OCI-LY3 (cell line): ENCODE measurements at regions not wholly inside any gene's neighbourhood (a gene's known extent, or its start where the extent isn't known, plus 50 kb on each side); places are given as distances from the start of the nearest gene placed in this dataset.
A peak's percentile ranks its signal among the peaks of the same experiment; 100 is the strongest.

Experiments used
- H2AFZ ChIP-seq: fragments of 200-600, 300-600 bp; shearing (Covaris generic); 2 replicates; pipeline ENCODE4 v1.6.0; 2014; ENCODE audit warnings: antibody characterized with exemption, low read depth, low read length
- H3K27ac ChIP-seq: fragments of 200-600, 300-600 bp; sonication (generic); 2 replicates; pipeline ENCODE4 v1.5.1; 2014; ENCODE audit warnings: mild to moderate bottlenecking, low read length, moderate library complexity, mixed read lengths
- H3K27me3 ChIP-seq: fragments of 200-600, 300-600 bp; sonication (generic); 2 replicates; pipeline ENCODE4 v1.6.1; 2014; ENCODE audit warnings: low read depth, low read length, mixed read lengths
- H3K36me3 ChIP-seq: fragments of 200-600, 300-600 bp; sonication (generic); replicated peaks from 2 replicates; pipeline ENCODE3; 2014; ENCODE audit warnings: low read depth, low read length, mixed read lengths
- H3K4me1 ChIP-seq: fragments of 300-600, 200-600 bp; sonication (generic); 2 replicates; pipeline ENCODE4 v1.6.1; 2014; ENCODE audit warnings: low read length, mixed read lengths
- H3K4me2 ChIP-seq: fragments of 200-600, 300-600 bp; sonication (generic); 2 replicates; pipeline ENCODE4 v1.6.1; 2014; ENCODE audit warnings: low read length, mixed read lengths
- H3K4me3 ChIP-seq: fragments of 300-600, 200-600 bp; sonication (generic); 2 replicates; pipeline ENCODE4 v1.5.1; 2014; ENCODE audit warnings: antibody characterized with exemption, mild to moderate bottlenecking, low read length, moderate library complexity
- H3K79me2 ChIP-seq: fragments of 300-600, 200-600 bp; shearing (Covaris generic); 2 replicates; pipeline ENCODE4 v1.6.1; 2014; ENCODE audit warnings: mild to moderate bottlenecking, low read length, mixed read lengths
- H3K9ac ChIP-seq: fragments of 300-600, 200-600 bp; shearing (Covaris generic); 2 replicates; pipeline ENCODE4 v1.6.0; 2014; ENCODE audit warnings: mild to moderate bottlenecking, low read length, moderate library complexity
- H3K9me3 ChIP-seq: fragments of 200-600, 300-600 bp; shearing (Covaris generic); 2 replicates; pipeline ENCODE4 v1.6.1; 2014; ENCODE audit warnings: low read length, mixed read lengths; ENCODE audit not compliant: insufficient read depth
- H4K20me1 ChIP-seq: fragments of 200-600, 300-600 bp; sonication (generic); 2 replicates; pipeline ENCODE4 v1.6.1; 2016; ENCODE audit warnings: low read length, mixed read lengths; ENCODE audit not compliant: insufficient read depth
- CTCF ChIP-seq: fragments of 200-600, 300-600 bp; sonication (generic); IDR thresholded peaks from 2 replicates; pipeline ENCODE4 v1.5.1; 2014; ENCODE audit warnings: antibody characterized with exemption, low read length, low read depth
- EZH2phosphoT487 ChIP-seq: fragments of 200-600 bp; shearing (Covaris generic); IDR thresholded peaks from 2 replicates; pipeline ENCODE4 v1.6.1; 2018; ENCODE audit warnings: antibody characterized with exemption, mixed run types, low read depth

GRCh38 chr4:156437666-156438065, 484.0 kb upstream of the CTSO start:
- Histone ChIP-seq H4K20me1 (no peaks in the 10 kb centered on the region), H3K27ac (no peak overlapping the region), H3K4me3 (no peak overlapping the region), H3K79me2 (no peaks in the 10 kb centered on the region), H3K4me1 (no peaks in the 10 kb centered on the region), H3K27me3 (no peaks in the 10 kb centered on the region), H2AFZ (0 out of 2 replicates have a peak overlapping the region, but pooled peaks have one; percentile 15), H3K9ac (no peak overlapping the region), H3K4me2 (no peak overlapping the region), H3K9me3 (no peaks in the 10 kb centered on the region), H3K36me3 (no peaks in the 10 kb centered on the region)
- no peak for TF ChIP-seq CTCF
- no peak for TF ChIP-seq EZH2phosphoT487

- Histone ChIP-seq H2AFZ (no peak overlapping the region), H4K20me1 (no peaks in the 10 kb centered on the region), H3K27ac (no peak overlapping the region), H3K9ac (no peak overlapping the region), H3K9me3 (no peaks in the 10 kb centered on the region), H3K36me3 (no peaks in the 10 kb centered on the region), H3K79me2 (no peaks in the 10 kb centered on the region), H3K4me3 (no peak overlapping the region), H3K4me2 (no peak overlapping the region), H3K27me3 (no peaks in the 10 kb centered on the region), H3K4me1 (no peaks in the 10 kb centered on the region)
- TF ChIP-seq CTCF (no peak), EZH2phosphoT487 (no peak)
Observed at GRCh38 chr4:156422576-156422975, 468.9 kb upstream of the CTSO start.

GRCh38 chr4:156420623-156421022, 467.0 kb upstream of the CTSO start:
- H3K36me3 ChIP-seq = no peaks in the 10 kb centered on the region
- H4K20me1 ChIP-seq = no peaks in the 10 kb centered on the region
- H3K9ac ChIP-seq = no peak overlapping the region
- no peak overlapping the region for H3K4me2 ChIP-seq
- H3K4me1 ChIP-seq = no peaks in the 10 kb centered on the region
- TF ChIP-seq EZH2phosphoT487 (no peak), CTCF (no peak)
- no peak overlapping the region for H2AFZ ChIP-seq
- no peak overlapping the region for H3K4me3 ChIP-seq
- H3K9me3 ChIP-seq = no peaks in the 10 kb centered on the region
- H3K79me2 ChIP-seq = no peaks in the 10 kb centered on the region
- no peak overlapping the region for H3K27ac ChIP-seq
- H3K27me3 ChIP-seq = no peaks in the 10 kb centered on the region

GRCh38 chr4:156419080-156419685, 465.5 kb upstream of the CTSO start:
- Histone ChIP-seq H3K79me2 (no peaks in the 10 kb centered on the region), H3K27ac (no peak overlapping the region), H3K4me3 (no peak overlapping the region), H3K36me3 (no peaks in the 10 kb centered on the region), H3K9ac (no peak overlapping the region), H4K20me1 (no peaks in the 10 kb centered on the region), H3K9me3 (no peaks in the 10 kb centered on the region), H3K4me1 (no peaks in the 10 kb centered on the region), H3K27me3 (no peaks in the 10 kb centered on the region), H2AFZ (no peak overlapping the region), H3K4me2 (no peak overlapping the region)
- TF ChIP-seq CTCF (no peak), EZH2phosphoT487 (no peak)
